HEK293 (cell line): ENCODE measurements at regions not wholly inside any gene's neighbourhood (a gene's known extent, or its start where the extent isn't known, plus 50 kb on each side); places are given as distances from the start of the nearest gene placed in this dataset.

Source experiments
- GLI2 ChIP-seq: fragments of 450-650 bp; formaldehyde crosslinking; IDR thresholded peaks from 2 replicates; pipeline ENCODE4; 2017; ENCODE audit warnings: missing biosample characterization, missing genetic modification characterization, low read depth, borderline replicate concordance
- HOXD13 ChIP-seq: sonication (generic); formaldehyde crosslinking; IDR thresholded peaks from 2 replicates; pipeline ENCODE4 v1.8.0; 2022; ENCODE audit warnings: missing genetic modification reagents, borderline replicate concordance
- TCF7L2 ChIP-seq: IDR thresholded peaks from 2 replicates; pipeline ENCODE4 v1.6.1; 2011; ENCODE audit warnings: low read depth, mild to moderate bottlenecking, inconsistent platforms, low read length, moderate library complexity, borderline replicate concordance
- YY1 ChIP-seq: fragments of 450-650 bp; formaldehyde crosslinking; IDR thresholded peaks from 2 replicates; pipeline ENCODE4 v1.5.1; 2018; ENCODE audit warnings: missing biosample characterization, missing genetic modification characterization
- ZBTB20 ChIP-seq: fragments of 450-650 bp; formaldehyde crosslinking; IDR thresholded peaks from 2 replicates; pipeline ENCODE4 v1.5.1; 2016; ENCODE audit warnings: missing biosample characterization, missing genetic modification characterization
- ZBTB8A ChIP-seq: fragments of 450-650 bp; formaldehyde crosslinking; IDR thresholded peaks from 2 replicates; pipeline ENCODE4 v1.5.1; 2016; ENCODE audit warnings: missing biosample characterization, missing genetic modification characterization
- ZFP41 ChIP-seq: fragments of 450-650 bp; formaldehyde crosslinking; IDR thresholded peaks from 2 replicates; pipeline ENCODE4 v1.5.1; 2016; ENCODE audit warnings: missing biosample characterization, missing genetic modification characterization, borderline replicate concordance
- ZNF521 ChIP-seq: fragments of 450-650 bp; formaldehyde crosslinking; IDR thresholded peaks from 2 replicates; pipeline ENCODE4 v1.5.1; 2017; ENCODE audit warnings: missing biosample characterization, mild to moderate bottlenecking, missing genetic modification characterization
- ZNF548 ChIP-seq: fragments of 450-650 bp; formaldehyde crosslinking; IDR thresholded peaks from 2 replicates; pipeline ENCODE4 v1.5.1; 2016; ENCODE audit warnings: missing biosample characterization, missing genetic modification characterization
- ZNF585B ChIP-seq: fragments of 450-650 bp; formaldehyde crosslinking; IDR thresholded peaks from 2 replicates; pipeline ENCODE4 v1.5.1; 2016; ENCODE audit warnings: missing biosample characterization, missing genetic modification characterization
- ZNF600 ChIP-seq: fragments of 450-650 bp; formaldehyde crosslinking; IDR thresholded peaks from 2 replicates; pipeline ENCODE4 v1.5.1; 2016; ENCODE audit warnings: missing biosample characterization, missing genetic modification characterization
- ZNF830 ChIP-seq: fragments of 450-650 bp; IDR thresholded peaks from 2 replicates; pipeline ENCODE4 v1.5.0; 2018; ENCODE audit warnings: missing biosample characterization, missing genetic modification characterization, low read depth, mild to moderate bottlenecking, moderate library complexity
- TF ChIP-seq, protein P1 (sequence below): fragments of 450-650 bp; formaldehyde crosslinking; IDR thresholded peaks from 2 replicates; pipeline ENCODE4 v1.5.1; 2016; ENCODE audit warnings: missing biosample characterization, missing genetic modification characterization
- TF ChIP-seq, protein P2 (sequence below): IDR thresholded peaks from 2 replicates; pipeline ENCODE4 v1.6.1; 2011; ENCODE audit warnings: mild to moderate bottlenecking, low read depth, low read length, borderline replicate concordance

DNA sequence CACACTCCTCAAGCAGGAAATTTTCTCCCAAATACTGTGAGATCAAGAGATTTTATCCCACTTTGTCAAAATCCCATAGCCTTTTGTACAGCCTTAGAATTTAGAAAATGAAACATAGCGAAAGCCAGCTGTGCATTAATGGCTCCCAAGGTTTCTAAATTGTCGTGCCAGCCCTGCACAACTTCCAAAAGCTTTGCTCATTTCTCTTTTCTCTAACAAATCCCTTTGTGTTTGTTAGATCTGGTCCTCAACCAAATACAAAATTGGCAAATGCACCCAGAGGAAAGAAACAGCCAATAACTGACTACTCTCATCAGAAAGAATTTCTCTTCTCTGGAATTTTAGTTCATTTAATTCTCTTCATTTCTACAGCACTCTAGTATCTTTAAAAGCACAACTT lies 361.1 kb downstream of the INSIG2 start:
- TF ChIP-seq, protein P1, sequence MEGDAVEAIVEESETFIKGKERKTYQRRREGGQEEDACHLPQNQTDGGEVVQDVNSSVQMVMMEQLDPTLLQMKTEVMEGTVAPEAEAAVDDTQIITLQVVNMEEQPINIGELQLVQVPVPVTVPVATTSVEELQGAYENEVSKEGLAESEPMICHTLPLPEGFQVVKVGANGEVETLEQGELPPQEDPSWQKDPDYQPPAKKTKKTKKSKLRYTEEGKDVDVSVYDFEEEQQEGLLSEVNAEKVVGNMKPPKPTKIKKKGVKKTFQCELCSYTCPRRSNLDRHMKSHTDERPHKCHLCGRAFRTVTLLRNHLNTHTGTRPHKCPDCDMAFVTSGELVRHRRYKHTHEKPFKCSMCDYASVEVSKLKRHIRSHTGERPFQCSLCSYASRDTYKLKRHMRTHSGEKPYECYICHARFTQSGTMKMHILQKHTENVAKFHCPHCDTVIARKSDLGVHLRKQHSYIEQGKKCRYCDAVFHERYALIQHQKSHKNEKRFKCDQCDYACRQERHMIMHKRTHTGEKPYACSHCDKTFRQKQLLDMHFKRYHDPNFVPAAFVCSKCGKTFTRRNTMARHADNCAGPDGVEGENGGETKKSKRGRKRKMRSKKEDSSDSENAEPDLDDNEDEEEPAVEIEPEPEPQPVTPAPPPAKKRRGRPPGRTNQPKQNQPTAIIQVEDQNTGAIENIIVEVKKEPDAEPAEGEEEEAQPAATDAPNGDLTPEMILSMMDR (tag by site-specific recombination): no peak
- TF ChIP-seq ZBTB8A (tag by site-specific recombination): no peak
- no peak for TF ChIP-seq HOXD13 (CRISPR knock-in tag)
- TF ChIP-seq ZNF548 (tag by site-specific recombination): no peak
- no peak for TF ChIP-seq ZFP41 (tag by site-specific recombination)
- TF ChIP-seq TCF7L2: no peak
- TF ChIP-seq GLI2 (tag by site-specific recombination): no peak
- TF ChIP-seq ZNF830 (tag by site-specific recombination): no peak
- no peak for TF ChIP-seq ZNF521 (tag by site-specific recombination)
- TF ChIP-seq ZNF600 (tag by site-specific recombination): no peak
- TF ChIP-seq YY1: no peak
- TF ChIP-seq ZBTB20: no peak
- TF ChIP-seq ZNF585B (tag by site-specific recombination): no peak
- TF ChIP-seq, protein P2, sequence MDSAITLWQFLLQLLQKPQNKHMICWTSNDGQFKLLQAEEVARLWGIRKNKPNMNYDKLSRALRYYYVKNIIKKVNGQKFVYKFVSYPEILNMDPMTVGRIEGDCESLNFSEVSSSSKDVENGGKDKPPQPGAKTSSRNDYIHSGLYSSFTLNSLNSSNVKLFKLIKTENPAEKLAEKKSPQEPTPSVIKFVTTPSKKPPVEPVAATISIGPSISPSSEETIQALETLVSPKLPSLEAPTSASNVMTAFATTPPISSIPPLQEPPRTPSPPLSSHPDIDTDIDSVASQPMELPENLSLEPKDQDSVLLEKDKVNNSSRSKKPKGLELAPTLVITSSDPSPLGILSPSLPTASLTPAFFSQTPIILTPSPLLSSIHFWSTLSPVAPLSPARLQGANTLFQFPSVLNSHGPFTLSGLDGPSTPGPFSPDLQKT: no peak
